IPS-20b (cell line): ENCODE measurements at regions not wholly inside any gene's neighbourhood (a gene's known extent, or its start where the extent isn't known, plus 50 kb on each side); places are given as distances from the start of the nearest gene placed in this dataset.

Experiments used
- H3K27ac ChIP-seq: one replicate; pipeline ENCODE4 v1.5.1; 2013; ENCODE audit warnings: low read length
- H3K27me3 ChIP-seq: 2 replicates; pipeline ENCODE4 v1.6.1; 2013; ENCODE audit warnings: mild to moderate bottlenecking, low read length, inconsistent platforms; ENCODE audit not compliant: insufficient read depth
- H3K36me3 ChIP-seq: 2 replicates; pipeline ENCODE4 v1.6.1; 2013; ENCODE audit warnings: low read depth, mild to moderate bottlenecking, inconsistent platforms, low read length, moderate library complexity; ENCODE audit not compliant: insufficient read depth
- H3K4me1 ChIP-seq: 2 replicates; pipeline ENCODE4 v1.6.1; 2013; ENCODE audit warnings: mild to moderate bottlenecking, control low read depth, inconsistent platforms, low read length, moderate library complexity; ENCODE audit not compliant: insufficient read depth
- H3K4me3 ChIP-seq: 2 replicates; pipeline ENCODE4 v1.5.1; 2013; ENCODE audit warnings: mild to moderate bottlenecking, low read length, inconsistent platforms
- H3K9ac ChIP-seq: 2 replicates; pipeline ENCODE4 v1.6.1; 2013; ENCODE audit warnings: low read depth, mild to moderate bottlenecking, inconsistent platforms, low read length, moderate library complexity
- H3K9me3 ChIP-seq: 2 replicates; pipeline ENCODE4 v1.6.1; 2013; ENCODE audit warnings: mild to moderate bottlenecking, low read depth, low read length, inconsistent platforms; ENCODE audit not compliant: insufficient read depth

- H3K27ac ChIP-seq = no peak overlapping the region
- H3K4me3 ChIP-seq = no peak overlapping the region
- H3K9me3 ChIP-seq = no peaks in the 10 kb centered on the region
- H3K4me1 ChIP-seq = peaks cover 10% of the 10 kb centered on the region; the same call in 1 of the 2 replicates
- no peaks in the 10 kb centered on the region for H3K27me3 ChIP-seq
- H3K9ac ChIP-seq = no peak overlapping the region
- no peaks in the 10 kb centered on the region for H3K36me3 ChIP-seq
Observed at GRCh38 chr5:125517973-125518550, 771.6 kb upstream of the ZNF608 start.

DNA sequence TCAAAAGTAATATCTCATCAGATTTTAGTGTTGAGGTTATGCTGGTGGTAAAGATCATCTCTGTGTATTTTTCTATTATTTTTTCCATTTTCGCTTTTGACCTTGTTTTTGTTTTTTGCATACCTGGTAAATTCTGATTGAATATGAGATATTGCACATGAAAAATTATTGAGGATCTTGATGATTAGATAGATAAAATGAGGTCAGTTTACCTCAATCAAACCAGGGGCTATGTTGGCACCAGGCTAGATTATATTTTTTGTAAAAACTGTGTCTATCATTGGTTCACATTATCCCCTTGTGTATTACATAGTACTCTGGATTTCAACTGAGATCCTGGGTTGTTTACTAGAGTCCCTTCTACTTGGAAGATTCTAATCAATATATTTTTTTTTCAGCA lies 774.9 kb upstream of the ZNF608 start:
- Histone ChIP-seq H3K9me3 (no peaks in the 10 kb centered on the region), H3K27me3 (no peaks in the 10 kb centered on the region), H3K36me3 (no peaks in the 10 kb centered on the region), H3K4me3 (no peak overlapping the region), H3K4me1 (peaks cover 5% of the 10 kb centered on the region; the same call in 1 of the 2 replicates), H3K9ac (no peak overlapping the region), H3K27ac (no peak overlapping the region)

DNA sequence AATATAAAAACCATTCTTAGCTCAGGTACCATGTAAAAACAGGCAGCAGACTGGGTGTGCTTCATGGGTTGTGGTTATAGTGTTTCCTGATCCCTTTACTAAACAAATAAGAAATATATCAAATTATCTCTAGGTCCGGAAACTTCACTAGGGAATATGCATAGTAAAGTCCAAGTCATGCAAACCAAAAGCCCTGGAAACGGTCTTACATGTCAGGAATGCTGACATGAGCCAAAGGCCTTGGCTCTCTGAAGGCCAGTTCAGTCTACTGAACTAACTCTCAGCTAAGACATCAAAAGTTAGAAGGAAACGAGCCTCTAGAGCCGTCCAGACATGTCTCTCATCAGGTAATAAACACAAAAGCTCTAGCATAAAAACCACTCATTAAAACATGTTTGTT lies 778.9 kb upstream of the ZNF608 start:
- Histone ChIP-seq H3K9ac (no peak overlapping the region), H3K27me3 (no peaks in the 10 kb centered on the region), H3K4me1 (peaks cover 8% of the 10 kb centered on the region; the same call in 1 of the 2 replicates), H3K9me3 (no peaks in the 10 kb centered on the region), H3K27ac (no peak overlapping the region), H3K36me3 (no peaks in the 10 kb centered on the region), H3K4me3 (no peak overlapping the region)

DNA sequence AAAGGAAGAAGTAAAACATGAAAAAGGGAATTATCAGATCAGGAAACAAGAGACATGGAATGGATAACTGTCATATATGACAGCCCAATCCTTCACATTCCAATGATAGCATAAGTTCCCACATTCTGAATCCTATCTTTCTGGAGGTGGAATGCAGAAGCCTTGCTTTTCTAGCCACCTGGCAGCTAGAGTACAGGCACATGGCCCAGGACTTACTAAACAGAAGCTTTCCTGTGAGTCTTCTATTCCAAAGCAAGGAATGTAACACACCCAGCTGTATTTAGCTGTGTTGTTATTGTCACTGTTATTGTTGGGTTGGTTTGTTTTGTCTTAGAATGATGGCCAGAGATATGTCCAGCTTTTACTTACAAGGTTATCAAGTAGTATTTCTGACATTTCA lies 780.5 kb upstream of the ZNF608 start:
- Histone ChIP-seq H3K4me1 (peaks cover 8% of the 10 kb centered on the region; the same call in 1 of the 2 replicates), H3K27me3 (no peaks in the 10 kb centered on the region), H3K4me3 (no peak overlapping the region), H3K9ac (no peak overlapping the region), H3K9me3 (no peaks in the 10 kb centered on the region), H3K27ac (no peak overlapping the region), H3K36me3 (no peaks in the 10 kb centered on the region)

- no peak overlapping the region for H3K27ac ChIP-seq
- H3K27me3 ChIP-seq = no peaks in the 10 kb centered on the region
- no peaks in the 10 kb centered on the region for H3K9me3 ChIP-seq
- no peak overlapping the region for H3K9ac ChIP-seq
- no peaks in the 10 kb centered on the region for H3K36me3 ChIP-seq
- peaks cover 8% of the 10 kb centered on the region; the same call in 1 of the 2 replicates for H3K4me1 ChIP-seq
- H3K4me3 ChIP-seq = no peak overlapping the region
Observed at GRCh38 chr5:125528881-125529280, 782.4 kb upstream of the ZNF608 start.

GRCh38 chr5:125530833-125531615 lies 784.6 kb upstream of the ZNF608 start:
- peaks cover 8% of the 10 kb centered on the region; the same call in 1 of the 2 replicates for H3K4me1 ChIP-seq
- no peaks in the 10 kb centered on the region for H3K27me3 ChIP-seq
- H3K36me3 ChIP-seq = no peaks in the 10 kb centered on the region
- no peaks in the 10 kb centered on the region for H3K9me3 ChIP-seq
- H3K9ac ChIP-seq = no peak overlapping the region
- H3K4me3 ChIP-seq = no peak overlapping the region
- no peak overlapping the region for H3K27ac ChIP-seq

DNA sequence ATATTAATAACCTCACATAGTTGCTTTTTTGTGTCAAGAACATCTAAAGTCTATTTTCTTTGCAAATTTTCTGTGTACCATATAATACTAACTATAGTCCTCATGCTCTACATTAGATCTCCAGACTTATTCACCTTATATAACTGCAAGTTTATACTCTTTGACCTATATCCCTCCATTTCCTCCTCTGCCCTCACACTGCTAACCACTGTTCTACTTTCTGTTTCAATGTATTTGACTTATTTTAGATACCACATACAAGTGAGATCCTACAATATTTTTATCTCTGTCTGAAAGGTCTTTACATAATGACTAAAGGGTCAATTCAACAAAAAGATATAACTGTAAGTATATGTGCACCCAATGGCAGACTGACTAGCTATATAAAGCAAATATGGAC lies 789.7 kb upstream of the ZNF608 start:
- no peak overlapping the region for H3K9ac ChIP-seq
- no peaks in the 10 kb centered on the region for H3K4me1 ChIP-seq
- H3K9me3 ChIP-seq = peaks cover 4% of the 10 kb centered on the region; the same call in 1 of the 2 replicates
- no peaks in the 10 kb centered on the region for H3K27me3 ChIP-seq
- no peaks in the 10 kb centered on the region for H3K36me3 ChIP-seq
- no peak overlapping the region for H3K27ac ChIP-seq
- H3K4me3 ChIP-seq = no peak overlapping the region

GRCh38 chr5:125536582-125536981 lies 790.1 kb upstream of the ZNF608 start:
- H3K36me3 ChIP-seq = no peaks in the 10 kb centered on the region
- no peaks in the 10 kb centered on the region for H3K27me3 ChIP-seq
- H3K9ac ChIP-seq = no peak overlapping the region

DNA sequence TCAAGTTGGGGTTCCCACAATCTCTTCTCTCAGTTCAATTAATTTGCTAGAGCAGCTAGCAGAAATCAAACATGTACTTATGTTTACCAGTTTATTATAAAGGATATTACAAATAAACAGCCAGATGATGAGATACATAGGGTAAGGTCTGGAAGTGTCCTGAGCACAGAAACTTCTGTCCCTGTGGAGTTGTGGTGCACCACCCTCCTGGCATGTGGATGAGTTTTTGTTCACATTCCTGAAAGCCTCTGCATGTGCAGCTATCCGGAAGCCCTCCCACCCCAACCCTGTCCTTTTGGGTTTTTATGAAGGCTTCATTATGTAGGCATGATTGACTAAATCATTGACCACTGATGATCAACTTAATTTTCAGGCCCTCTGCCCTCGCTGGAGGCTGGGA lies 791.2 kb upstream of the ZNF608 start:
- H3K4me1 ChIP-seq = no peaks in the 10 kb centered on the region
- H3K4me3 ChIP-seq = no peak overlapping the region
- no peak overlapping the region for H3K9ac ChIP-seq
- H3K27me3 ChIP-seq = no peaks in the 10 kb centered on the region
- peaks cover 4% of the 10 kb centered on the region; the same call in 1 of the 2 replicates for H3K9me3 ChIP-seq
- H3K27ac ChIP-seq = no peak overlapping the region
- H3K36me3 ChIP-seq = no peaks in the 10 kb centered on the region

More at GRCh38 chr5:125536582-125536981, 790.1 kb upstream of the ZNF608 start:
- Histone ChIP-seq H3K4me3 (no peak overlapping the region), H3K27ac (no peak overlapping the region), H3K4me1 (no peaks in the 10 kb centered on the region), H3K9me3 (peaks cover 4% of the 10 kb centered on the region; the same call in 1 of the 2 replicates)

GRCh38 chr5:125538469-125538868 lies 792.0 kb upstream of the ZNF608 start:
- H3K27me3 ChIP-seq = no peaks in the 10 kb centered on the region
- H3K36me3 ChIP-seq = no peaks in the 10 kb centered on the region
- H3K9me3 ChIP-seq = peaks cover 4% of the 10 kb centered on the region; the same call in 1 of the 2 replicates
- no peak overlapping the region for H3K4me3 ChIP-seq
- H3K27ac ChIP-seq = no peak overlapping the region
- no peak overlapping the region for H3K9ac ChIP-seq
- no peaks in the 10 kb centered on the region for H3K4me1 ChIP-seq

DNA sequence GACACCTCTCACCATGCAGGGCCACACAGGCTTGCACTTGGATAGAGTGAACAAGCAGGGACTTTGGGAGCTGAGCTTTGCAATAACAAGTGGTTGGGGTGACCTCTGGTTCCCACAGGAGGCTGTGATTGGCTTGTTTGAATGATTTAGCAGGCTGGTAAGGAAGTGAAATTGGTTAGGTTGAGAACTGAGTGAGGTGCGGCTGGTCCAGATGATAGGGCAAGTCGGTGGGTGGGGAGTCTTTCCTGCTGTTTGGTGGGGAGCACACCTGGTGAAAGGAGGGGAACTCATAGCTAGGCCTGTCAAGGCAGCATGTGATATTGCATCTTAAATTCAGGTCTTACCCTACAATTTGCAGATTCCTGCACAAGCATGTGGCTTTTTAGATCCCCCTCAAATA lies 794.6 kb upstream of the ZNF608 start:
- Histone ChIP-seq H3K27me3 (no peaks in the 10 kb centered on the region), H3K27ac (no peak overlapping the region)

More for the DNA sequence above, 794.6 kb upstream of the ZNF608 start:
- Histone ChIP-seq H3K9me3 (peaks cover 4% of the 10 kb centered on the region; the same call in 1 of the 2 replicates), H3K36me3 (no peaks in the 10 kb centered on the region), H3K4me1 (no peaks in the 10 kb centered on the region), H3K4me3 (no peak overlapping the region), H3K9ac (no peak overlapping the region)
